Dermis blood vessel endothelial cell (primary cell): ENCODE measurements at regions not wholly inside any gene's neighbourhood (a gene's known extent, or its start where the extent isn't known, plus 50 kb on each side); places are given as distances from the start of the nearest gene placed in this dataset.

ENCODE experiments used
- DNase-seq: peaks from one replicate; pipeline ENCODE4 v3.0.0; 2010

GRCh38 chr10:105503714-105504113 lies 862.6 kb downstream of the SORCS3 start:
- DNase-seq: no peak

GRCh38 chr10:105502058-105502457 lies 861.0 kb downstream of the SORCS3 start:
- DNase-seq: no peak

DNA sequence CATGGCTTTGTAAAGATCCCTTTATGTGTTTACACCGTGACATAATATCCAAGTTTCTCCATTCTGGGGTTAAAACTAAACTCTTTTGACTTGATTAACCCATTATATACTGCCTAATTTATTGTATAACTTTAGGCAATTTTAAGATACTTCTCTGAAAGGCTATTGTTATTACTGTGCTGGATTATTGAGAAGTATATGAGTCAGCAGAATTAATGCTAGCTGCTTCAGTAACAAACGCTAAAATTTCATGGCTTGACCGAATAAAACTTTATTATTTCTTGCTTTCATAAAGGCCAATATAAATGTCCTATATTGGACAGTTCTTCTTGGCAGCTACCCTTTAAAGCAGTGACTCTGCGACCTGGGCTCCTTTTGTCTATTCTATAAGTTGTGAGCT lies 853.9 kb downstream of the SORCS3 start:
- DNase-seq: no peak

DNA sequence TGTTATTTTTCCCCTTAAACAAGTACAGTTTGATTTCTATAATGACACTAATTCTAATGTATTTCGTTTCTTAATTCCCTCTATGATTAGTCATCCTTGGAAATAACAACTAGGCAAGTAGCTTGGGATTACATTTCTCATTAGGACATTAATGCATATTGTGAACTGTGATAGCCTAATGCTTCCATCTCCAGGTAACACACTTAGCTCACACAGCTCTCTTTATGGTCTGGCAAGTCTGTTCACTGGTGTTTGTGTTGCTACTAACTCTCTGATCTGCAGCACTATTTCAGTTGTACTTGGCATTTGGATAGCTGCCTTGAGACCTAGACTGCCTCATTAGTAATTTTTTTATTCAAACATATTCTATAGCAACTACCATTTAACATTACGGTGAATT lies 853.2 kb downstream of the SORCS3 start:
- no peak for DNase-seq

- no peak for DNase-seq
These were observed 832.1 kb downstream of the SORCS3 start for GRCh38 chr10:105473170-105473569.

DNA sequence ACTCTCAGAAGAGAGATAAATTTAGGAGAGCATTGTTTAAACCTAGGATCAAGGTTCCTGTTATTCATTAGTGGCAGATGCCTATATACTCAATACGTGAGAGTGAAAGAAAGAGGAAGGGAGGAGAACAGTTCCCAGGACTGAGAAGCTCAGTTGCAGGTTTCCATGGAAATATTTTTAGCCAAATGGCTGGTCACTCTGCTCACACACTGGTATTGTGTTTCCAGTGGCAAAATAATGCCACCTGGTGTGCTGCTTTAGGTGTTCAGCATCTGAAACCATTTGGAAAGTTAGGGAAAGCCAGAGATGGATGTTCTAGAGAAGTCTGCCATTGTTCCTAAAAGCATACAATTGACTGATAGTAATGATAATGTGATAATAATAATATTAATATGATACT lies 827.7 kb downstream of the SORCS3 start:
- DNase-seq: no peak

- no peak for DNase-seq
These were observed 825.4 kb downstream of the SORCS3 start for GRCh38 chr10:105466521-105466920.

GRCh38 chr10:105434970-105435369 lies 793.9 kb downstream of the SORCS3 start:
- no peak for DNase-seq

- no peak for DNase-seq
These were observed 772.9 kb downstream of the SORCS3 start for GRCh38 chr10:105413997-105414396.

DNA sequence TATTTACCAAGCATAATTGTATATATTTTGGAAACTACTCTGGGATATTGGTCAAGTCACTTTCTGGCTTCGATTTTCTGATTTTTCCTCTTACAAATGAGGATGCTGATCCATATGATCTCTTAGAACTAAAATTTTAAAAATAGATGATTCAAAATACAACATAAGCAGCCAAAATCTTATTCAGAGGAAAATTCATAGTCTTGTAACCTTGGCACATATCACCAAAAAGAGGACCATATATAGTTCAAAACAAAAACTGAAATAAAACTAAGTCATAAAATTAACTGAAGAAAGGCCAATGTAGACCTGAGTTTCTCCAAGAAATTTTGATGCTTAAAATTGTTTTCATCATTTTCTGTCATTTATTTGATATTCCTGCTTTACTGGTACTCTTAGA lies 768.3 kb downstream of the SORCS3 start:
- DNase-seq: no peak

DNA sequence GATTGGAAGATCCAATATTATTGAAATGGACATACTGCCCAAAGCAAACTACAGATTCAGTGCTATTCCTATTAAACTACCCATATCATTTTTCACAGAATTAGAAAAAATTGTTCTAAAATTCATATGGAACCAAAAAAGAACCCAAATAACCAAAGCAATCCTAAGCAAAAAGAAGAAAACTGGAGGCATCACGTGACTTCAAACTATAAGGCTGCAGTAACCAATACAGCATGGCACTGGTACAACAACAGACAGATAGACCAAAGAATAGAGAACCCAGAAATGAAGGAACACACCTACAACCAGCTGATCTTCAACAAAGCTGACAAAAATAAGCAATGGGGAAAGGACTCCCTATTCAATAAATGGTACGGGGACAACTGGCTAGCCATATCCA lies 765.4 kb downstream of the SORCS3 start:
- no peak for DNase-seq

GRCh38 chr10:105398202-105398601 lies 757.1 kb downstream of the SORCS3 start:
- DNase-seq: no peak

GRCh38 chr10:105391670-105392351 lies 750.7 kb downstream of the SORCS3 start:
- no peak for DNase-seq

- DNase-seq: no peak
These were observed 746.9 kb downstream of the SORCS3 start for GRCh38 chr10:105387971-105388370.

GRCh38 chr10:105383978-105384377 lies 742.9 kb downstream of the SORCS3 start:
- DNase-seq: no peak

GRCh38 chr10:105370692-105371091 lies 729.6 kb downstream of the SORCS3 start:
- no peak for DNase-seq

DNA sequence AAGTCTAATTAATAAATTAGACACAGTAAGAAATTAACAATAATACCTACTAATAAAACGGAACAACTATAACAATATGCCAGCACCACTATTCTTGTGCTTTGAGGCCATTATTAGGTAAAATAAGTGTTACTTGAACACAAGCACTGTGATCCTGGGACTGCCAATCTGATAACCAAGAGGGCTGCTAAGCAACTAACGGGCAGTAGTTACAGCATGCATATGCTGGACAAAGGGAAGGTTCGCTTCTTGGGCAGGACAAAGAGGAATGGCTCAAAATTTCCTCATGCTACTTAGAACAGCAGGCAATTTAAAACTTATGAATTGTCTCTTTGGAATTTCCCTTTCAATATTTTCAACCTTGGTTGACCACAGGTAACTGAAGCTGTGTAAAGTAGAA lies 718.6 kb downstream of the SORCS3 start:
- no peak for DNase-seq

DNA sequence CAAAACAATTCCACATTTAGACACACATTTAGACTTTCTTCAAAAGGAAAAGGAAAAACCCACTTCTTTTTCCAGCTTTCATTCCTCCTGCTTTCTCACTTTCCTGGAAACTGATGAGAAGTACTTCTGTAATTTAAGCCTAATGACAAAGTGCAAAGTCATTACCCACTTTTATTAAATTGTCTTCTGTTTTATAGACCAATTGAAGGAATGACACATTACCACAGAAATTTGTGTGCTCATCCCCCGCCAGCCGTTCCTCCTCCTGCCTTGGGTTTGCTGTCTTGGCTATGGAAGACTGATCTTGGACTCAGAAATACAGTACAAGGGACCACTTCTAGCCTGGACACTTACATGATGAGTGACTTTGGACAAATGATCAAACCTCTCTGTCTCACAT lies 717.8 kb downstream of the SORCS3 start:
- DNase-seq: no peak

DNA sequence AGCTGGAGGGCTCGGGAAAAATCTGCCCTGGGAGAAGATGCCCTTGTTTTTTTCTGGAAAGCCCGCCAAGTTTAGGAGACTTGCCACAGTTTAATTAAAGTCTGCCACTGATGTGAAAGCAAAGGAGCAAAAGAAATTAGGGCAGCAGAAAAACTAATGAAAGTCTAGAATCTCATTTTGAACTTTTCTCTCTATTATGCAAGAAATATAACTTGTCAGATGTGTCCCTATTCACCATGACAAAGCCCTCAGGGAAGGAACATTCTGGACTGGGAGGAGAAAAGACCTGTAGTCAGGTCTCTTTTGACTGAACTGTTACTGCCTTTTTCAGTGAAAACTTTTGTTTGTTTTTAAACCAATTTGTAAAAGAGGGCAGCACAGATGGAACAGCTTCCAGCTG lies 715.5 kb downstream of the SORCS3 start:
- no peak for DNase-seq

GRCh38 chr10:105354010-105354409 lies 712.9 kb downstream of the SORCS3 start:
- no peak for DNase-seq

DNA sequence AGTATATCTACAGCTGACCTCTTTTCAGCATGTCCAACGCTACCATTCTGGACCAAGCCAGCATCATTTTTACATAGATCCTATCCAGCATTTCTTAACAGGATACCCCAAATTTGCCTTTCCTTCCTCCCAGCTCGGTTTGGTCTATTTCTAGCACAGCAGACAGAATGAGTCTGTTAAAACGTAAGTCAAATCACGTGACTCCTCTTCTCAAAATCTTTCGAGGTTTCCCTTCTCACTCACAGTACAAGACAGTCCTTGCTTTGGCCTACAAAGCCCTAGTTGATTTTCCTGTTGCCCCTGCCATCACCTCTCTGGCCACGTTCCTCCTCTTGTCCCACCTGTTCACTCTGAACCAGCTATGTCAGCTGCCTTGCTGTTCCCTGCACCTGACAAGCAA lies 711.7 kb downstream of the SORCS3 start:
- no peak for DNase-seq

DNA sequence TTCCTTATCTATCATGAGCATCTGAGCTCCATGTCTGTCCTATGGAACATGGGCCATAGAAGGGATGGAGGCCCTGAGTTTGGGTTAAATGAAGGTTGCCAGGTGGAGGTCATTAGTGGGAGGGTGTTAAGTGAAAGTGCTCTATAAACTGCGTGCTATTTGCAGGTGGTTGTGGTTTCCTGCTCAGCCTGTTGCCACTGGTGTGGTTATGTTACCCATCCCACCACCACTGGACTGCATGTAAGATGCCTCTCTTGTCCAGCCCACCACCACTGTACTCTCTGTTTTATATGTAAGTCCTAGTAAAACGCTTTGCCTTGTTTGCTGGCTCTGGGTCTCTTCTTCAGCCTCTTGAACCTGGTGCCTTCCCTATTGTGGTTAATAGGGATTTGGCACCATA lies 711.2 kb downstream of the SORCS3 start:
- no peak for DNase-seq

DNA sequence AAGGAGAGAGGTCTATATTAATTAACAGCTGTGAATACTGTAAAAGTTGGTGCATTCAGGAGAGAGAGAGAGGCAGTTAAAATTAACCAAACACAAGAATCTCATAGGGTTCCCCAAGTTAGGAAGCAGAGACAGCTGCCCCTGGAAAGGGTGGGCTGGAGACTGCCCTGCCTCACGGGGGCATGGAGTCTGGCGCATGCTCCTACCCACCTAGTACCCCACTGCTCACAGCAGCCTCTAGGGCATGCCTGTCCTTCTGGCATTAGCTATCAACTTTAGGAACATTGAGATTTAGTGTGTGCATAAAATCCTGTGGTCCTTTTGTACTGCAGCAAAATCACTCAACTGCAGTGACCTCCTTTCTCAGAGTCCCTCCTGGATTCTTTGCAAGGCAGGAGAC lies 710.1 kb downstream of the SORCS3 start:
- no peak for DNase-seq

DNA sequence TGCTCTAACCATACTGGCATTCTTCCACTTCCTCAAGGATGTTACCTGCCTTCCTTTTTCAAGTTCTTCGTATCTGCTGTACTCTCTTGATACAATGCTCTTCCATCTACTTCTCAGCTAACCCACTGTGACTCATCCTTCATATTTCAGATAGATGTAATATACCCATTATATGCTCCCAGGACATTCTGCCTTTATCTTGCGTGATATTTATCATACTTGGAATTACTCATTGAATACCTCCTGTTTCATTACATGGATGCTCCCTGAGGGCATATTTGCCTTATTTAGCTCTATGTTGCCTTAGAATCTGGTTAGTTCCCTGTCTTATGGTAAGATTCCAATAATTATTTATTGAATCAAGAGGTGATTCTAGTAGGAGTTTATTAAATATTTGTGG lies 706.4 kb downstream of the SORCS3 start:
- no peak for DNase-seq

- DNase-seq: no peak
These were observed 701.5 kb downstream of the SORCS3 start for GRCh38 chr10:105342606-105343005.
